CD1c-positive myeloid dendritic cell (primary cell): ENCODE measurements at regions not wholly inside any gene's neighbourhood (a gene's known extent, or its start where the extent isn't known, plus 50 kb on each side); places are given as distances from the start of the nearest gene placed in this dataset.

Experiments
- DNase-seq: peaks from one replicate; pipeline ENCODE4 v3.0.0-alpha.2; 2016; ENCODE audit errors: extremely low spot score

GRCh38 chr6:145475794-145476396 is 259.4 kb downstream of the EPM2A start:
- DNase-seq: no peak

GRCh38 chr6:145480024-145480423 is 255.3 kb downstream of the EPM2A start:
- DNase-seq: no peak

GRCh38 chr6:145483191-145483996 is 251.9 kb downstream of the EPM2A start:
- DNase-seq: no peak

GRCh38 chr6:145485288-145485687 is 250.0 kb downstream of the EPM2A start:
- no peak for DNase-seq

DNA sequence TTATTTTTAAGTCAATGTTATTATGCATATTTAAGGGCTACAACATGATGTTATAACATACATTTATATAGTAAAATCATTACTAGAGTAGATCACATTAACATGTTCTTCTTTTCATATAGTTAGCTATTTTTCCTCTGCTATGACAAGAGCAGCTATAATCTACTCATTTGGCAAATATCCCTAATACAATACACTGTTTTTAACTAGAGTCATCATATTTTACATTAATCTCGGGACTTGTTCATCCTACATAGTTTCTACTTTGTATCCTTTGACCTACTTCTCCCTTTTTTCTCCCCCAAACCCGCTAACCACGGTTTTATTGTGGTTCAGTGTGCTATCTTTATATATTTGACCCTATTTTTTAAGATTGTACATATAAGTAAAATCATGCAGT is 249.0 kb downstream of the EPM2A start:
- no peak for DNase-seq

- DNase-seq: no peak
These were observed 245.7 kb downstream of the EPM2A start for GRCh38 chr6:145489583-145489982.

DNA sequence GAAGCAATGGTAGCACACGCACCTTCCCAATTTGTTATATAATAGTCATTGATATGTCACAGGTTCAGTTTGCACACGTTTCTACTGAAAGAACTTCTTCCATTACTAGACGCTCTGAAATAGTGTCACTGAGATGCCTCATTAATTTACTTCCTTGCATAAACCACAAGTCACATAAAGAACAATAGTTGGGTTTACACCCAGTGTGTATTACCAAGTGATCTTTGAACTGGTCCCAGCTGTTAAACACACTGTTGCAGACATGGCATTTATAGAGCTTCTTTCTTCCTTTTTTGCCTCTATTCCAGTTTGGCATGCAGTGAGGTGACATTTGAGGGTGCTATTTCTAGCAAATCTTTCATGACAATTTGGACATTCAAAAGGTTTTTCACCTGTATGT is 245.3 kb downstream of the EPM2A start:
- no peak for DNase-seq

DNA sequence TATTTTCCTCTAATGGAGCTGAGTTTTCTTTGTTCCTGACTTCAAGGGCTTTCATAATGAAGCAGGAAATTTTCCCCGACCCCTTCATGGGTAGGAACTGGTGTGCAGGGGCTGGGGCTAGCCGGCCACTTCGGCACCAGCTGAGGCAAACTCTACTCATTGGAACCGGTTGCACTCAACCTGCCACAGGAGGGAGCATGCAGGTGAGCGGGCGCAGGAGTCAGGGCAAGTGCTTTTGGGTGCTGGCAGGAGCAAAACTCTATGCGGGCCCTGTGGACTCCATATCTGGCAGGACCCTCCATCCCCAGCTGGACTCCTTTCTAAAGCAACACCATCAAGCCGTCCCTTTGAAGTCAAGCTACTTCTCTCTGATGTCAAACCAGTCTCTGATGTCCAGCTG is 244.2 kb downstream of the EPM2A start:
- no peak for DNase-seq

DNA sequence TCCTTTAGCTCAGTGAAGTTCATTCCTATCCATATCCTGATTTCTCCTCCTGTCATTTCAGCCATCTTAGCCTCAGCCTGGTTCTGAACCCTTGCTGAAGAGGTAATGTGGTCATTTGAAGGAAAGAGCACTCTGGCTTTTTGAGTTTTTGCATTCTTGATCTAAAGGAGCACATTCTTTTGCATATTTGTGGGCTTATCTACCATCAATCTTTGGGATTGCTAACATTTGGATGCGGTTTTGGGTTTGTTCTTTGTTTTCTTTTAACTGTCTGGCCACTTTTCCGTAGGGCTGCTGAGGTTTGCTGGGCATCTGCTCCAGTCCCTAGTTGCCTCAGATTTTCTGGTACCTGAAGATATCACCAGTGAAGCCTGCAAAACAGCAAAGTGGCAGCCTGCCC is 238.3 kb downstream of the EPM2A start:
- DNase-seq: no peak

DNA sequence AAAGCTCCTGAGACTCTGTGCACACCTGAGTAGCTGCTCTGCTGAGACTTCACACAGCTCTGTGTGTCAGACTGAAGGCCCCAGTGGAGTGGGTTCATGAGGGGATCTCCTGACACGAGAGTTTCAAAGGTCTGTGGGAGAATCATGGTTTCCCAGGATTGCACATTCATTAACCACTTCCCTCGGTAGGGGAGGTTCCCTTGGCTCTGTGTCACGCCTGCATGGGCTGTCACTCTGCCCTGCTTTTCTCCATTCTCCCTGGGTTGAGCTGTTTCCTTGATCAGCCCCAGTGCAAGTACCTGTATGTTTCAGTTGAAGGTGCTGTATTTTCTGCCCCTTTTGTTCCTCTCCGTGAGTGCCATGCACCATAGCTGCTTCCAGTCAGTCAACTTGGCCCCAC is 236.9 kb downstream of the EPM2A start:
- no peak for DNase-seq

DNA sequence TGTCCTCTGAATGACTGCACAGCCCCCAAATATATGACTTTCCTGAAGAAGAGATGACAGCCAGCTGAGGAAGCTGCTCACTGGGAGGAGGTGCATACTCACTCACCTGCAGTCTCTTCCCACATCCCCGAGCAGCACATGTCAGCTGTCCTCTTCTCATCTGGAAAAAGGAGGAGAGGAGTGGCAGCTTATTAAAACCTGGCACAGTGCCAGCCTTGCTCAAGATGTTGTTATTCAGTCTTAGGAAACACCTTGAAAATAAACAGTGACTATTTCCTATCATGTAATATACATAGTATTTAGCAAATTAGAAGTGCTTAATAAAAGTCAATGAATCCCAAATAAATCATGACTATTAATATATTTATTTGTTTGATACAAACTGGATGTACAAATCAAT is 232.9 kb downstream of the EPM2A start:
- no peak for DNase-seq

GRCh38 chr6:145506136-145506535 is 229.2 kb downstream of the EPM2A start:
- no peak for DNase-seq

DNA sequence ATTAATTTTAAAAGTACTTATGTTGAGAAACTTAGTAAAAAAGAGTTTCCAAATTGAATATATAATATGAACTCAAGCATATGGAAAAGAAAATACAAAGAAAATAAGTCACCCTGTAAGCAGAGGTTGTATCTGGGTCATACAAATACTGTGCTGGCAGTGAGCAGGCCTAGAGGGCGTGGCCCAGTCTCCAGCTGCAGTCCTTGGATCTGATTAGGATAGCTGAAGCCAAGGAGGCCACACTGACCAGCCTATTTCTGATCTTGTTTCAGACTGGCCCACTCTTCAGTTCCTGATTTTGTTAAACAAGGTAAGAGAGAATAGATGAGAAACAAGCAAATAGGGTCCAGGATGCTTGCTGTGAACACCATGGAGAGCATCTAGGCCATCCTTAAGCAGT is 228.8 kb downstream of the EPM2A start:
- DNase-seq: no peak

GRCh38 chr6:145507239-145507638 is 228.1 kb downstream of the EPM2A start:
- no peak for DNase-seq

DNA sequence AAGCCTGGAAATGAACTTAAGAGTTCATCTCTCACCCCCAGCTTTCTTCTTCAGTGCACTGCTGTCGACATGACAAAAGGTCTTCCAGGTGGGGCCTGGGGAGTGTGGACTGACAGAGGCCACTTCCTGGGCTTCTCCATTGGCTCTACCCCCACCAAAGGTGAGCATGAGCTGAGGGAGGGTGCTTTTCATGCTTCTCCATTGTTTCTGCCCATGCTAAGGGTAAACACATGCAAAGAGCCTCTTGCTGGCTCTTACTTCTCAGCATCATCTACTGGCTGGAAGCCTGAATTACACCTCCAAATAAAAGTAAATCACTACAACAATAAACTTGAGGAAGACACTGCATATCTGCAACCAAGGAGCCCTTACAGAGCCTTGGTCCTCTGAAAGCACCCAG is 227.2 kb downstream of the EPM2A start:
- no peak for DNase-seq

DNA sequence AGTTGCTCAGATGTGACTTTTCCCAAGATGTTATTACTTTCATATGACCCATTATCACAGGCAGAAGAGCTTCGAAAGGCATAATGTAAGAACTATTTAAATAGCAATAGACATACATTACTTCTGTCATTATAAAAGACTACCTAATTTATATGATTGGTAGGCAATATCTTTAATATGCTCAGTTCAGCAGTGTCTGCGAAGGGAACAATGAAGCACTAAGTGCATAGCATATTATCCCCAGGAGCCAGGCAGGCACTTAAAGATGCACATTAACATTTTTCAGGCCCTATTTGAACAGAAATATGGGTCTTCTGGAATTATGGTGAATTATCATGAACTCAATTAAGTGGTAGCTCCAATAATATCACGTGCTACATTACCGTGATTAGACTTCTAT is 217.8 kb downstream of the EPM2A start:
- no peak for DNase-seq

DNA sequence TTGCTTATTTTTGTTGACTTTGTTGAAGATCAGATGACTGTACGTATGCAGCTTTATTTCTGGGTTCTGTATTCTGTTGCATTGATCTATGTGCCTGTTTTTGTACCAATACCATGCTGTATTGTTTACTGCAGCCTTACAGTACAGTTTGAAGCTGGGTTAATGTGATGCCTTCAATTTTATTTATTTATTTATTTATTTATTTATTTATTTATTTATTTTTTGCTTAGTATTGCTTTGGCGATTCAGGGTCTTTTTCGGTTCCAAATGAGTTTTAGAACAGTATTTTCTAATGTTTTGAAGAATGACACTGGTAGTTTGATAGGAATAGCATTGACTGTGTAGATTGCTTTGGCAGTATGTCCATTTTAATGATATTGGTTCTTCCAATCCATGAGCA is 210.3 kb downstream of the EPM2A start:
- DNase-seq: no peak

DNA sequence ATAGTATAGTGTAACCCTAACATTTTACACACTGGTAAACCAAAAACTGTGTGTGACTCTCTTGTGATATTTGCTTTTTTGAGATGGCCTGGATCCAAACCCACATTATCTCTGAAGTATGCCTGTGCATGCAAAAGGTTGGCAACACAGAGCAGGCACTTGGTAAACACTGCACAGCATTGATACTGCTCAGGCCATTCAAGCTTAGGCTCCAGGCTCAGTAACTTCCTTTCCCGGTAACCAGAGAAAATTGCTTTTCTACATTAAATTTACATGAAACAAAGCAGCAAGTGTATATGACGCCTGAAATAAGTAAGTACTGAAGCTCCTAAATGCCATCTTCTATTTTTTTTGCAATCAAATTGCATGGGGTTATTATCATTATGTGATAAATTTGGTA is 205.7 kb downstream of the EPM2A start:
- DNase-seq: no peak

- no peak for DNase-seq
These were observed 204.9 kb downstream of the EPM2A start for GRCh38 chr6:145530454-145530853.

DNA sequence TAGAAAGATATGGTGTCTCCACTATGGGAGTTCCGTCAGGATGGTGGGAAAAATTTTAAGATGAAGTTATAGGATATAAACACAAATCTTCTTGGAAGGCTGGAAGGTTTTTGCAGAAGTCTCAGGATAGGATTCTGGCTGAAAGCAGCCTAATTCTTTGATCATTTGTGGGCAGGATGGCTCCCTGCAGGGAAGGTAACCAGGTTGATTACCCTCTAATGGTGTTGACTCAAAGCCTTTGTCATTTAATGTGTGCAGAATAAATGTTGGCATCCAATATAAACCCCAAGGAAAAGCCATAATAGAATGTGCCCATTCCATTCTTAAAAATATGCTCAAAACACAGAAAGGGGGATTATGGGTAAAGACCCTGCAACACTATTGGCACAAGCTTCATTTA is 204.3 kb downstream of the EPM2A start:
- DNase-seq: no peak

- no peak for DNase-seq
These were observed 203.5 kb downstream of the EPM2A start for GRCh38 chr6:145531822-145532221.

- no peak for DNase-seq
These were observed 203.0 kb downstream of the EPM2A start for GRCh38 chr6:145532361-145532760.

GRCh38 chr6:145534989-145535388 is 200.3 kb downstream of the EPM2A start:
- no peak for DNase-seq

- DNase-seq: no peak
These were observed 196.3 kb downstream of the EPM2A start for GRCh38 chr6:145538989-145539388.
